K562 (cell line): ENCODE measurements at regions not wholly inside any gene's neighbourhood (a gene's known extent, or its start where the extent isn't known, plus 50 kb on each side); places are given as distances from the start of the nearest gene placed in this dataset.
A peak's percentile ranks its signal among the peaks of the same experiment; 100 is the strongest.

Experiments used
- ADNP ChIP-seq: fragments of 200-800 bp; sonication (Bioruptor generic); IDR thresholded peaks from 2 replicates; pipeline ENCODE4 v1.6.1; 2016; ENCODE audit warnings: missing genetic modification characterization, missing compliant biosample characterization
- ATF1 ChIP-seq, 2 experiments: fragments of 450-650 bp in 1 of 2; IDR thresholded peaks; 2 replicates each; pipeline ENCODE4 v1.6.1; 2016; ENCODE audit warnings: missing compliant biosample characterization in 1 of 2, missing genetic modification characterization in 1 of 2
- BCLAF1 ChIP-seq, 2 experiments: fragments of 450-650 bp in 1 of 2; IDR thresholded peaks; 2 replicates each; pipeline ENCODE4 v1.6.1; 2011 to 2017; ENCODE audit warnings: low read depth in 2 of 2, antibody characterized with exemption in 1 of 2, borderline replicate concordance in 1 of 2, low read length in 1 of 2, mild to moderate bottlenecking in 1 of 2, mixed read lengths in 1 of 2; ENCODE audit not compliant: control insufficient read depth in 1 of 2
- CBX5 ChIP-seq: IDR thresholded peaks from 2 replicates; pipeline ENCODE4 v1.6.1; 2014; ENCODE audit warnings: low read depth, borderline replicate concordance
- CTBP1 ChIP-seq: fragments of 450-650 bp; IDR thresholded peaks from 2 replicates; pipeline ENCODE4 v1.6.1; 2016; ENCODE audit warnings: borderline replicate concordance
- DMBX1 ChIP-seq: fragments of 250-450 bp; sonication (Bioruptor Pico); IDR thresholded peaks from 2 replicates; pipeline ENCODE4 v1.8.0; 2022; ENCODE audit warnings: inconsistent platforms, mild to moderate bottlenecking, moderate library complexity, borderline replicate concordance
- ELF2 ChIP-seq: fragments of 250-450 bp; sonication (Bioruptor Pico); IDR thresholded peaks from 2 replicates; pipeline ENCODE4 v1.5.0; 2021; ENCODE audit warnings: mild to moderate bottlenecking
- HSF4 ChIP-seq: fragments of 250-450 bp; sonication (Bioruptor Pico); IDR thresholded peaks from 2 replicates; pipeline ENCODE4 v2.1.2; 2022; ENCODE audit warnings: mild to moderate bottlenecking, moderate library complexity, borderline replicate concordance
- LEF1 ChIP-seq: fragments of 450-650 bp; IDR thresholded peaks from 2 replicates; pipeline ENCODE4 v1.6.1; 2016; ENCODE audit warnings: mild to moderate bottlenecking
- MXD1 ChIP-seq: fragments of 250-450 bp; sonication (Bioruptor Pico); IDR thresholded peaks from 2 replicates; pipeline ENCODE4 v1.8.0; 2021; ENCODE audit warnings: borderline replicate concordance, mild to moderate bottlenecking, moderate library complexity; ENCODE audit not compliant: poor library complexity, severe bottlenecking
- SRSF1 ChIP-seq: fragments of 200-400 bp; formaldehyde crosslinking; IDR thresholded peaks from 2 replicates; pipeline ENCODE4 v1.6.1; 2017; ENCODE audit warnings: mild to moderate bottlenecking, low read depth, low read length, moderate library complexity
- TAF7 ChIP-seq: fragments of 450-650 bp; IDR thresholded peaks from 2 replicates; pipeline ENCODE4 v1.6.1; 2016; ENCODE audit warnings: missing genetic modification characterization, missing compliant biosample characterization
- THRB ChIP-seq: fragments of 450-650 bp; formaldehyde crosslinking; conservative IDR thresholded peaks from 2 replicates; pipeline ENCODE4 v1.4.0; 2022; ENCODE audit warnings: mild to moderate bottlenecking, missing genetic modification characterization
- ZBTB12 ChIP-seq: fragments of 250-450 bp; sonication (Bioruptor Pico); IDR thresholded peaks from 2 replicates; pipeline ENCODE4 v1.4.0; 2020
- ZNF174 ChIP-seq: fragments of 250-450 bp; sonication (Bioruptor Pico); IDR thresholded peaks from 2 replicates; pipeline ENCODE4 v1.4.0; 2020; ENCODE audit warnings: mild to moderate bottlenecking
- ZNF592 ChIP-seq: fragments of 450-650 bp; IDR thresholded peaks from 2 replicates; pipeline ENCODE4 v1.6.1; 2017; ENCODE audit warnings: antibody characterized with exemption, mild to moderate bottlenecking
- ZNF644 ChIP-seq: fragments of 200-800 bp; sonication (Bioruptor generic); IDR thresholded peaks from 2 replicates; pipeline ENCODE4 v1.6.1; 2016; ENCODE audit warnings: low read depth, missing genetic modification characterization, missing compliant biosample characterization

- TF ChIP-seq THRB (CRISPR knock-in tag) (peak; percentile 99), SRSF1 (no peak), ZNF592 (peak; percentile 100), ZBTB12 (CRISPR knock-in tag) (peak; percentile 97), CBX5 (0 out of 2 replicates have a peak, but pooled peaks have one; percentile 41), TAF7 (tag) (peak; percentile 94), ADNP (tag) (peak; percentile 58), MXD1 (CRISPR knock-in tag) (peak; percentile 98), ELF2 (CRISPR knock-in tag) (peak; percentile 92), ZNF644 (tag) (peak; percentile 100), BCLAF1 (IDR thresholded peaks at IDR 0.05; ENCODE audit: borderline replicate concordance in 1 of 2, control insufficient read depth in 1 of 2, low read depth in 2 of 2, low read length in 1 of 2) (peak in 1 of 2 experiments; percentile 47; a peak in 1 of 4 replicates), DMBX1 (CRISPR knock-in tag) (peak; percentile 100), HSF4 (CRISPR knock-in tag) (peak; percentile 100), ZNF174 (CRISPR knock-in tag) (peak; percentile 99), ATF1 (CRISPR knock-in tag; IDR thresholded peaks at IDR 0.05) (no peak), ATF1 (tag; IDR thresholded peaks at IDR 0.05) (peak; percentile 90), LEF1 (peak; percentile 88), CTBP1 (peak; percentile 76)
Observed at GRCh38 chr5:108531367-108532128, 149.7 kb upstream of the FBXL17 start (continued).
